Heart left ventricle (tissue), 13 donors: ENCODE measurements at regions not wholly inside any gene's neighbourhood (a gene's known extent, or its start where the extent isn't known, plus 50 kb on each side); places are given as distances from the start of the nearest gene placed in this dataset.

Experiments used
- POLR2A ChIP-seq, 2 donors: fragments of 450-650 bp; IDR thresholded peaks; one replicate each; pipeline ENCODE4 v1.6.1; 2017; ENCODE audit warnings: antibody characterized with exemption in 2 of 2, mild to moderate bottlenecking in 2 of 2, moderate library complexity in 2 of 2
- TF ChIP-seq, protein P1 (sequence below), 12 donors: fragments of 200-600 bp; sonication (generic) in 4 of 12; IDR thresholded peaks; one replicate each; pipeline versions ENCODE4 v1.5.0 to v1.8.0; 2018 to 2022; ENCODE audit warnings: antibody characterized with exemption in 12 of 12, mild to moderate bottlenecking in 5 of 12
- donor health status: ischemic (EF 13 %, LVEDD 7.1; RV severe dilation, severe dysfunction).
- donor health status: DM: no; HTN: yes; CAD: no.
- donor health status: DM: no; HTN: no; CAD: no.
- donor health status: ischemic (EF 25% LVEDD 6.9; RV normal size, moderate dysfunction).
- donor health status: ischemic (EF 25% LVEDD 5.7; RV mildly dilated, moderate dysfunction).
- donor health status: ischemic (EF 35%, LVEDD 5.7; RV mildly dilated, moderate dysfunction).
- donor health status: nonischemic (EF 11% LVEDD 7.7; RV severe dilation, severe dysfunction).
- donor health status: DM: yes; HTN: yes; CAD: no.
- donor health status: PGD.
- donor health status: ischemic (EF 29% LVEDD 5.4; RV normal size, mild dysfunction).
- donor health status: nonischemic (EF 23%, LVEDD 6.1; RV moderate dilation, normal function).

DNA sequence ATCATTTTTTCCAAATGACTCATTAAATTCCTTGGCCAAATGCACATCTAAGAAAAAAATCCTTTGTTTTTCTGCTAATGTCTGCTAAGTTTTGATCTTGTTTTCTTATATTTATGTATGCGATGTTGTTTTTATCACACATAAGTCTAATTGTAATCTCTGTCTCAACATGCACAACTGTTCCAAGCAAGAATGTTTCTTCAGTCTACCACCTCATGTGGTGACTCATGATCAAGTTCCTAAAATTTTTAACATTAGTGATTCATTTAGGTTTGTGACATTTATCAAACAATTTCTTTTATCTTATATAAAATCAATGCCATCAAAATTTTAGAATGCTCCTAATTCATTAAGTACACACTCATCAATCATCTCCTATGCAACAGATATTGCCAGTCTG lies 763.9 kb upstream of the FAM174A start:
- TF ChIP-seq, protein P1, sequence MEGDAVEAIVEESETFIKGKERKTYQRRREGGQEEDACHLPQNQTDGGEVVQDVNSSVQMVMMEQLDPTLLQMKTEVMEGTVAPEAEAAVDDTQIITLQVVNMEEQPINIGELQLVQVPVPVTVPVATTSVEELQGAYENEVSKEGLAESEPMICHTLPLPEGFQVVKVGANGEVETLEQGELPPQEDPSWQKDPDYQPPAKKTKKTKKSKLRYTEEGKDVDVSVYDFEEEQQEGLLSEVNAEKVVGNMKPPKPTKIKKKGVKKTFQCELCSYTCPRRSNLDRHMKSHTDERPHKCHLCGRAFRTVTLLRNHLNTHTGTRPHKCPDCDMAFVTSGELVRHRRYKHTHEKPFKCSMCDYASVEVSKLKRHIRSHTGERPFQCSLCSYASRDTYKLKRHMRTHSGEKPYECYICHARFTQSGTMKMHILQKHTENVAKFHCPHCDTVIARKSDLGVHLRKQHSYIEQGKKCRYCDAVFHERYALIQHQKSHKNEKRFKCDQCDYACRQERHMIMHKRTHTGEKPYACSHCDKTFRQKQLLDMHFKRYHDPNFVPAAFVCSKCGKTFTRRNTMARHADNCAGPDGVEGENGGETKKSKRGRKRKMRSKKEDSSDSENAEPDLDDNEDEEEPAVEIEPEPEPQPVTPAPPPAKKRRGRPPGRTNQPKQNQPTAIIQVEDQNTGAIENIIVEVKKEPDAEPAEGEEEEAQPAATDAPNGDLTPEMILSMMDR (IDR thresholded peaks at IDR 0.05) = no peak
- no peak for TF ChIP-seq POLR2A (IDR thresholded peaks at IDR 0.05)
